CD4-positive, alpha-beta T cell treated with Interleukin-6 at 100 ng/mL for 8 hours (primary cell): ENCODE measurements at regions not wholly inside any gene's neighbourhood (a gene's known extent, or its start where the extent isn't known, plus 50 kb on each side); places are given as distances from the start of the nearest gene placed in this dataset.
"Not testable (repeated sequence)": the region's sequence is repeated elsewhere in the genome, so short reads cannot be mapped to it uniquely, and the experiment has no call there.

ENCODE experiments used
- DNase-seq: peaks from one replicate; pipeline ENCODE4 v3.0.0-alpha.2; 2020; ENCODE audit warnings: mixed read lengths, low spot score

DNA sequence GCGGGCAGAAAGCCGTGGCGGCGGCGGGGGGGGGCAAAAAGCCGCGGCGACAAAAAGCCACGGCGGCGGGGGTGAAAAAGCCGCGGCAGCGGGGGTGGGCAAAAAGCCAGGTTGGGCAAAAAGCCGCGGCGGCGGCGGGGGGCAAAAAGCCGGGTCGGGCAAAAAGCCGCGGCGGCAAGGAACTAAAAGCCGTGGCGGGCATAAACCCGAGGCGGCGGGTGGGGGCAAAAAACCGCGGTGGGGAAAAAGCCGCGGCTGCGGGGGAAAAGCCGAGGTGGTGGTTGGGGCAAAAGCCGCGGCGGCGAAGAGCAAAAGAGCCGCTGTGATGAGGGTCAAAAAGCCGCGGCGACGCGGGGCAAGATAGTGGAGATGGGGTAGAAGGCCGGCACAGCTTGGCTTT is 1834.2 kb downstream of the FOXD4L5 start:
- DNase-seq, result not testable (repeated sequence)

GRCh38 chr9:63425123-63425522 is 1859.9 kb downstream of the FOXD4L5 start:
- DNase-seq, result not testable (repeated sequence)

GRCh38 chr9:63390897-63391296 is 1894.1 kb downstream of the FOXD4L5 start:
- not testable (repeated sequence) for DNase-seq

- not testable (repeated sequence) for DNase-seq
Observed at GRCh38 chr9:63385479-63385878, 1899.5 kb downstream of the FOXD4L5 start.

DNA sequence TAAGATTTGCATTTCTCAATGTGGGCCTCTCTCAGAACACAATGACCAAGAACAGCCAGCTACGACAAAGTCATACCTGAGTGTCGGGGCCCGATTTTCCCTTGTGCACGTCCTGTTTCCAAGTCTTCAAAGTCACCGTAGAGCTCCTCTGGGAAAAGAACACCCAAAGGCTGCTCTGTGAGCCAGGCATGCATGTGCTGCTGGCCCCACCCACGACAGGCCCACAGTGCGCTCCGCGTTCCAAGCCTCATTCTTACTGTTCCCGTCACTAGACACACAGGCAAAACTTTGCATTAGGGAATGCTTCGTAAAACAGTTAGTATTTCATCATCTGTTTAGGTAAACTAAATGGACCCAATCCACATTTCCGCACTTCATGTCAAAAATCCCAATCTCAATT is 1905.1 kb downstream of the FOXD4L5 start:
- not testable (repeated sequence) for DNase-seq

GRCh38 chr9:63354219-63354618 is 1930.8 kb downstream of the FOXD4L5 start:
- DNase-seq, result not testable (repeated sequence)

DNA sequence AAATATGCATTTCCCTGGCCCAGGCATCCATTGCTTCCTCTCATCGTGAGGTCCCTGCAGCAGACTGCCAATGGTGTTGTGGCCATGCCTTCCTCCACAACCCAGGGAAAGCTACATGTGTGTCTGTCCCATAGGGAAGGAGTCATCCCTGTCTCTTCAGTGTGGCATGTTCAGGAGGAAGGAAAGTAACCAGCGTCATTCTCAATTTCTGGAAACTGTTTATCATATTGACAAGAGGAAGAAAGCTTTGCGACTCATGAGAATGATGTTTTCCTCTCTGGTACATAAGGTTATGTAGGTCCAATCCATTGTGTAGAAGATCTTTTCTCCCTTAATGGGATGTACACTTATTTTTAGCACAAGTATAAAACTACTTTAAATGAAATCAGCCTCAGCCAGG is 1937.7 kb downstream of the FOXD4L5 start:
- DNase-seq, result not testable (repeated sequence)

- DNase-seq, result peak; percentile 39
Observed at GRCh38 chr9:63346310-63347048, 1938.5 kb downstream of the FOXD4L5 start.

DNA sequence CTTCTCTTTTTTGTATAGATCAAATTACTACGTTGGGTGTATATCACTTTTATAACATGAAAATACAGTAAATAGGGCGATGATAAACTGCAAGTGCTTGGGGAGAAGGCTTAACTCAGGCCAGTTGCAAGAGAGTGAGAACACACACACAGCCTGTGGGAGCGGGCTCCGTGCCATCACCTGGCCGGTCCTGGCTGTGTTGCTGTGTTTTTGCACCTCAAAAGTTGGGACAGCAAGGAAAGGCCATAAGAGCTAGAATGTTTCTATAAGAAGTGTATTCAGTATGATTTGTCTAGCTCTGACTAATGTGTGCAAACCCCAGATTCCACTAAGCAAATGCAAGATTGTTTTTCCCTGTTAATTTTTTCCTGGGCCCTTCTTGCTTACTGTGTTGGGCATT is 1940.6 kb downstream of the FOXD4L5 start:
- not testable (repeated sequence) for DNase-seq

DNA sequence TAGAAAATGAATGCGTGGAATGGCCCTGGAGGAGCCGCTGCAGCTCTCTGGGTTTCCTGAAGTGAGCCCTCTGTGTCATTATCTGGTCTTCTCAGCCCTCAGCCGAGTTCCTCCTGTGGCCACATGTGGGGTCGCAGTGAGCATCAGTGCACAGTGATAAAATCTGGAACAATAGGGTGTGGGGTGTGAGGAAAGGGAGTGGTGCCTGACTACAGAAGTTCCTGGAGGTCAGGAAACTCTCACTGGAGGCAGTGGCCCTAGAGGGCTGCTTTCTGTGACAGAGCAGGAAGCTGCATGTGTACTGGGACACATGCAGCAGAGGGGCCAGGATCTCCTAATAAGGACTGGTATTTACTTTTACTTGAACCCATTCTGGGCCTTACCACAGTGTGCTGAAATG is 1942.5 kb downstream of the FOXD4L5 start:
- not testable (repeated sequence) for DNase-seq

DNA sequence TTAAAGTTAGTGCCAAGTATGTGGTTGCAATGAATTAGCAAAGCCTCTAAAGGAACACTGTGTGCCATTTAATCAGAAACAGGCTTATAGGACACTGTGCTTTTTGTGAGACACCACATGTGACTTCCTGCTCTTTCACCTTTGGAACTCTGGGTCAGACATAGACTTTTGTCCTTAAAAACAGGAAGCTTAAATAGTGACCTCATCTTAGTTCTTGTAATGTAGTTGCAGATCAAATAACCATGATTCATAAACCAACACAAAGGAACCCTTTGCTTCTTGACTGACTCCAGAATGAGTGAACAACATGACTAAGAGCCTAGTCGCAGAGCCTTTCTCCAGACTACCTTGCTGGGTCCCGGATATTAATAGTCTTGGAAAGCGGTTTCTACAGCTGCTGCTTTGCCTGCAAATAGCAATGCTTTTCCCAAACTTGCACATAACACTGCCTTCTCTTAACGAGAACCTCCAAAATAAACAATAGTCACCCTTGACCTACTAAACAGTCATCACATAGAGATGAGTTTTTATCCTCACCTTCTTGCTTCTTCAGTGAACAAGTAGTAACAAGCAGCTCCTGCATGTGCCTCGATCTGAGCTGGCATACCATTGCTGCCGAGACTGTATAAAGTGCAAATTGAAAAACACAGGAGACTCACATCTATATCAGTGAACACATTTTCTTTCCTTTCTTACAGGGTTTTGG is 1947.0 kb downstream of the FOXD4L5 start:
- not testable (repeated sequence) for DNase-seq

DNA sequence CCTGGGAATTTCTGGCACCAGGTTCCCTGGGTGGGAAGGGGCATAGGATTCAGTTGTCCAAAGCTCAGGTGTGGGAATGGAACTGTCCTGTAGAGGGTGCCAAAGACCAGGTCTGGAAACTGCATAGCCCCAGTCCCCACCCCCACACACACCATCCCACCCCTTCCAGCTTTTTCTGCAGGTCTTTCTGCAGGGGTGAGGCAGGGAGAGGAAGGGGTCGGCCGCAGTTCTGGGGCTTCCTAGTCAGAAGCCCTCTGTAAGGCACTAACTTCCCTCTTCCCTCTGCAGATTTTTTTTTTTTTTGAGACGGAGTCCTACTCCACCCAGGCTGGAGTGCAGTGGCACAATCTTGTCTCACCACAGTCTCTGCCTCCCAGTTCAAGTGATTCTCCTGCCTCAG is 1949.7 kb downstream of the FOXD4L5 start:
- DNase-seq, result not testable (repeated sequence)

DNA sequence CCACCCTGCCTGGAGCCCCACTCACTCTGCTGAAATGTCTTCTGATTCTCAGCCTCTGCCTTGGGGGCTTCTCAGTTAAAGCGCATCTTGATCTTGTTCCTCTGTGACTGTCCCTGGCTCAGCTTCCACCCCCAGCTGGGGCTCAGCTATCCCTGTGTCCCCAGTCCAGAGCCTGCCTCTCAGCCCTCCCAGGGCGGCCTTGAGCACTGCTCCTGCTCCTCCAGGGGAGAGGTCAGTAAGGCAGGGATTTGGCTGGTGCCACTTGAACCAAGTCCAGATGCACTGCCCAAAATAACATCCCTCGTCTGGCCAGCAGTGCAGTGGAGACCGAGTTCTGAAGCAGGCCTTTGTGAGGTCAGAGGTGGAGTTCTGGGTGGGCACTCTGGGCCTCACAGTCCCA is 1950.8 kb downstream of the FOXD4L5 start:
- not testable (repeated sequence) for DNase-seq

DNA sequence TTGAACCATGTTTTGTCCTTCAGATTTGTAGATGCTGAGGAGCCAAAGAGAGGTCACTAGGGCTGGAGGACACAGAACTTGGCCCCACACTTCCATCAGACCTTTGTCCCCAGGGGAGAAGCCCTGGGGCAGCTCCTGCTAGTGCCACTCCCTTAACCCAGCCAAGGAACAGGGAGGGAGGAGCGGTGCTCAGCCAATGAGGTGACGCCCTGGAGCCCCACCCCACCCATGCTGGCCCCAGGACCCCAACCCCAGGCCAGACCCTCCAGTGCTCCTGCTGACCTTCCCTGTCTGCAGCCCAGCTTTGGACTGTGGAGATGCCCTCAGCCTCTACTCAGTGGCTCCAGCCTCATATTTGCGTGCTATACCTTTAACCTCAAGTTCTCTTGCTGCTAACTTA is 1951.9 kb downstream of the FOXD4L5 start:
- DNase-seq, result not testable (repeated sequence)

DNA sequence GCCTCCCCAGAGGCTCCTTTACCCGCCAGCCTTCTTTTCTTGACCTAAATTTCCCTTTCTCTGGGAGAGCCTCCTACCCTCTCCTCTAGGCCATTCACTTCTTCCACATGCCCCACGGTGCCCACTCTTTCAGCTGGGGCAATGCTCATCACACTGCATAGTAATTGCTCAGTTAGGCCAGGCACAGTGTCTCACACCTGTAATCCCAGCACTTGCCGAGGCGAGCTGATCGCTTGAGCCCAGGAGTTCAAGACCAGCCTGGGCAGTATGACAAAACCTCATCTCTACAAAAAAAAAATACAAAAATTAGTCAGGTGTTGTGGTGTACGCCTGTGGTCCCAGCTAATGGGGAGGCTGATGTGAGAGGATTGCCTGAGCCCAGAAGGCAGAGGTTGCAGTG is 1956.7 kb downstream of the FOXD4L5 start:
- not testable (repeated sequence) for DNase-seq

- not testable (repeated sequence) for DNase-seq
Observed at GRCh38 chr9:63327211-63327610, 1957.8 kb downstream of the FOXD4L5 start.

- not testable (repeated sequence) for DNase-seq
Observed at GRCh38 chr9:63326665-63327064, 1958.3 kb downstream of the FOXD4L5 start.

- DNase-seq, result not testable (repeated sequence)
Observed at GRCh38 chr9:63325696-63326095, 1959.3 kb downstream of the FOXD4L5 start.

DNA sequence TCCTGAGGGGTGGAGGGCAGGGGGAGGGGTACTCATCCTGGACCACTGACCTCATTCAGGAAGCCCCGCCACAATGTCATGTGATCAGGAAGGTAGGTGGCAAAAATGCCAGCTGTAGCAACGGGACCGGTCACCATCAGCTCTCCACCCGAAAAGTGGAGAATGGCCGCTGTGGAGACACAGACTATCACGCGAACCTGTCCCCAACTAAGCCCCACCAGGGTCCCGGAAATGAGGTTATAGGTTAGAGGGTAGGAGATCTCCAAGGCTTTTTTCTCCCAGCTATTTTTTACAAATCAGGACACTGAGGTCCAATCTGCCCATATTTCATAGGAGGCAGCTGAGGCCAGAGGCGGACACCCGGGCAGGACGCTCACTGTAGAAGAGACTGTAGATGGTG is 1966.9 kb downstream of the FOXD4L5 start:
- not testable (repeated sequence) for DNase-seq

DNA sequence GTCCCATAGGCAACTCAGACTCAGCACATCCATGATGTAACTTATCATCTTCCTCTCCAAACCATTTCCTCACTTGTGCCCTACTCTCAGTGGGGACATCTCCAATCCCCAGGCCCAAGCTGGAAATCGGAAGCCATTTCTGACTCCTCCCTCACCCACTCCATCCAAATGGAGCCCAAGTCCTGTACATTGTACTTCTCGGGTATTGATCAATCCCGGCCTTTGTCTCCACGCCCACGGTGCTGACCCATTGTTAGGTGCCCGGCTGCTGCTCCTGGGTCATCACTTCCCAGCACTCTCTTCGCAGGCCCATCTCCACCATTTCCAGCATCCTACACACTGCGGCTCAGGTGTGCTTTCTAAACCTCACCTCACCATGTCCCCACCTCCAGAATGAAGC is 1969.6 kb downstream of the FOXD4L5 start:
- not testable (repeated sequence) for DNase-seq

- DNase-seq, result not testable (repeated sequence)
Observed at GRCh38 chr9:63296848-63297247, 1988.2 kb downstream of the FOXD4L5 start.

- not testable (repeated sequence) for DNase-seq
Observed at GRCh38 chr9:63296366-63296765, 1988.6 kb downstream of the FOXD4L5 start.

DNA sequence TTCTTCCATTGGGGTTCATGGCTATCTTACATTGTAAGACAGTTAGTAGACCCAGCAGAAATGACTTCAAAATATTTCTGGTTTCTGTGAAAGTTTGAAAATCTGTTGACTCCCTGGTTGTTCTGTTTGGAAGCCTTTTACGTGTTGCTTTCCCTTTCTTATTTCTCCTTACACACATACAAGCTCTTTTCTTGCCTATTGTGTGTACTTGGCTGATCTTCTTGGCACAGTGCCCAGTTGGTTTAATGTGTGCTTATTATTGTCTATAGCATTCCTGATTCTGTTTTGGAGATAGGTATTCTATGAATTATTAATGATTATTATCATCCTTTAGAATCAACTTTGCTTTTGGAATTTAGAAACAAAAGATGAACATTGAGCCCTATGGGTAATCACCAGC is 1995.0 kb downstream of the FOXD4L5 start:
- not testable (repeated sequence) for DNase-seq
